ENCODE measurements at regions not wholly inside any gene's neighbourhood (a gene's known extent, or its start where the extent isn't known, plus 50 kb on each side); places are given as distances from the start of the nearest gene placed in this dataset.

DNA sequence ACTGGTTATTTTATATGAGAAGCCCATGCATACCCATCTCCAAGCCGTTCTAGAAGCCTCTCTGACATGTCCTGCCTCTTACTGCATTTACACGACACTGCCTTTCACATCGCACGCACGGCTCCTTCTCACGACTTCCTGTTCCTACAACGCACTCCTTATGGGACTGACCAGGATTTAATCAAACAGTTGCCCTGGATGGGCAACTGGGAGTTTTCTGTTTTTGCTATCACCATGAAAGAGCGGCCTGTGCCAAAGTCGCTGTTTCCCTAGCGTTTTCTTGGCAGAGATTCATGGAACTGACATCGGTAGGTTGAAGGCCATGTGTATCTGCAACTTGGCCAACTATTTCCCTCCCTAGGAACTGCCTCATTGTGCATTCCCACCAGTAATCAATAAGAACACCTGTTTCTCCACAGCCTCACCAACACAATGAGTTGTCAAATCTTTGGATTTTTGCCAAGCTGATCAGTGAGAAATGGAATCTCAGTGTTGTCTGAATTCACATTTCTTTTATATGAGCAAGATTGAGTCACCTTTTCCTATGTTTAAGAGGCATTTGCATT is 97.2 kb upstream of the OTOS start:
- TF ChIP-seq EZH2 (IDR thresholded peaks at IDR 0.05) (no peak), EZH2phosphoT487 (IDR thresholded peaks at IDR 0.05) (no peak)
- TF ChIP-seq, protein P1, sequence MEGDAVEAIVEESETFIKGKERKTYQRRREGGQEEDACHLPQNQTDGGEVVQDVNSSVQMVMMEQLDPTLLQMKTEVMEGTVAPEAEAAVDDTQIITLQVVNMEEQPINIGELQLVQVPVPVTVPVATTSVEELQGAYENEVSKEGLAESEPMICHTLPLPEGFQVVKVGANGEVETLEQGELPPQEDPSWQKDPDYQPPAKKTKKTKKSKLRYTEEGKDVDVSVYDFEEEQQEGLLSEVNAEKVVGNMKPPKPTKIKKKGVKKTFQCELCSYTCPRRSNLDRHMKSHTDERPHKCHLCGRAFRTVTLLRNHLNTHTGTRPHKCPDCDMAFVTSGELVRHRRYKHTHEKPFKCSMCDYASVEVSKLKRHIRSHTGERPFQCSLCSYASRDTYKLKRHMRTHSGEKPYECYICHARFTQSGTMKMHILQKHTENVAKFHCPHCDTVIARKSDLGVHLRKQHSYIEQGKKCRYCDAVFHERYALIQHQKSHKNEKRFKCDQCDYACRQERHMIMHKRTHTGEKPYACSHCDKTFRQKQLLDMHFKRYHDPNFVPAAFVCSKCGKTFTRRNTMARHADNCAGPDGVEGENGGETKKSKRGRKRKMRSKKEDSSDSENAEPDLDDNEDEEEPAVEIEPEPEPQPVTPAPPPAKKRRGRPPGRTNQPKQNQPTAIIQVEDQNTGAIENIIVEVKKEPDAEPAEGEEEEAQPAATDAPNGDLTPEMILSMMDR (IDR thresholded peaks at IDR 0.05), result no peak
